ENCODE measurements at regions not wholly inside any gene's neighbourhood (a gene's known extent, or its start where the extent isn't known, plus 50 kb on each side); places are given as distances from the start of the nearest gene placed in this dataset.

DNA sequence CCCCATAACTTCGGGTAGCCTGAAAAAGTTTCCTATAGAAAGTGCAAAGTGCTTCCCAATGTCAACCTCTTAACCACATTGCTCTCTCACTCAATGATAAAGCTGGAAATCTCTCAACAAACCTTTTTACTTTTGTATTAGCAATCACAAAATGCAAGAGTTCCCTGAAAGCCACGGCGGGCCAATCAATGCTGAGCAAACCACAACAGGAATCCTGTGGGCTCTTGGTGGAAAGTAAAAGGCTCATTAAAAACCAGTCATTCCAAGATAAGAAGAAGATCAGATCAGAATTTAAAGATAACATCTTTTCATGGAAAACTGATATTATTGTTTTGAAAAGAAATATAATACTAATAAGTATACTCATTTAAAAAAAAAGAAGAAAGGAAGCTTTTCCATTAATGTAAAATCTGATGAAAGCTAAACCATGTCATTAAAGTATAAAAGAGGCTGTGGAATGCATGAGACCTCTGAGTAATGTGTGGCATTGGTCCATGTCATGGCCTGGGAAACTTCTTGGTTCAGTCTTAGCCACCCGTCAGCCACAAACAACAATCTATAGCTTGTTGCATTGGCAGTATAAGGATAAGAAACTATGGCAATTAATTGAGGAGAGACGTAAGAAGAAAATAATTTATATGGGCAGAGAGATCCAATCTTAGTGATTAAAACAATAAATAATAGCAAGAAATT is 1066.1 kb upstream of the SORCS1 start:
- no peak for DNase-seq (ENCODE audit: extremely low spot score, unreplicated experiment)
- H3K27ac Mint-ChIP-seq, result no peak overlapping the region
- H3K9me3 Mint-ChIP-seq, result no peaks in the 10 kb centered on the region

DNA sequence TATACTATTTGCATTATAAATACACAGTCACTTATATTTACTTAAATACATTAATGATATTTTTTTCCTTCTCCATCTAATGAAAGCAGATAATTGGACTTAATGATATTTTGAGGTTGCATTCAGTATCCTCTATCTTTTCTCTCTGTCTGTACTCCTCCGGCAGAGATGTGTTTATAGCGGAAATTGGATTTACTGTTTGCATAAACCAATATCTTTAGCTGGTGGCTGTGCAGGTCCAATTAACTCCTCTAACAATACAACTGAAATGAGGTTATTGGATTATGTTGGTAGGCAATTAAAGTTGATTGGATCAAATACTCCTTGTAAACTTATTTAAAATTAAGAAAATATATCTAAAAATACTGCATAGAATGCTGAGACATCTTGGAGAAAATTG is 1044.2 kb upstream of the SORCS1 start:
- DNase-seq (ENCODE audit: extremely low spot score, unreplicated experiment), result no peak
- Mint-ChIP-seq H3K4me3 (no peak overlapping the region), H3K9me3 (no peaks in the 10 kb centered on the region), H3K27ac (no peak overlapping the region), H3K4me1 (ENCODE audit: unreplicated experiment) (no peaks in the 10 kb centered on the region), H3K36me3 (no peaks in the 10 kb centered on the region), H3K27me3 (no peaks in the 10 kb centered on the region)
- TF ChIP-seq, protein P1, sequence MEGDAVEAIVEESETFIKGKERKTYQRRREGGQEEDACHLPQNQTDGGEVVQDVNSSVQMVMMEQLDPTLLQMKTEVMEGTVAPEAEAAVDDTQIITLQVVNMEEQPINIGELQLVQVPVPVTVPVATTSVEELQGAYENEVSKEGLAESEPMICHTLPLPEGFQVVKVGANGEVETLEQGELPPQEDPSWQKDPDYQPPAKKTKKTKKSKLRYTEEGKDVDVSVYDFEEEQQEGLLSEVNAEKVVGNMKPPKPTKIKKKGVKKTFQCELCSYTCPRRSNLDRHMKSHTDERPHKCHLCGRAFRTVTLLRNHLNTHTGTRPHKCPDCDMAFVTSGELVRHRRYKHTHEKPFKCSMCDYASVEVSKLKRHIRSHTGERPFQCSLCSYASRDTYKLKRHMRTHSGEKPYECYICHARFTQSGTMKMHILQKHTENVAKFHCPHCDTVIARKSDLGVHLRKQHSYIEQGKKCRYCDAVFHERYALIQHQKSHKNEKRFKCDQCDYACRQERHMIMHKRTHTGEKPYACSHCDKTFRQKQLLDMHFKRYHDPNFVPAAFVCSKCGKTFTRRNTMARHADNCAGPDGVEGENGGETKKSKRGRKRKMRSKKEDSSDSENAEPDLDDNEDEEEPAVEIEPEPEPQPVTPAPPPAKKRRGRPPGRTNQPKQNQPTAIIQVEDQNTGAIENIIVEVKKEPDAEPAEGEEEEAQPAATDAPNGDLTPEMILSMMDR (conservative IDR thresholded peaks at IDR 0.05), result no peak

More for the DNA sequence above, 1066.1 kb upstream of the SORCS1 start:
- no peaks in the 10 kb centered on the region for H3K36me3 Mint-ChIP-seq
- H3K4me1 Mint-ChIP-seq (ENCODE audit: unreplicated experiment), result no peaks in the 10 kb centered on the region
- H3K4me3 Mint-ChIP-seq, result no peak overlapping the region
- TF ChIP-seq, protein P1 (conservative IDR thresholded peaks at IDR 0.05), result no peak
- H3K27me3 Mint-ChIP-seq, result peaks cover 4% of the 10 kb centered on the region

DNA sequence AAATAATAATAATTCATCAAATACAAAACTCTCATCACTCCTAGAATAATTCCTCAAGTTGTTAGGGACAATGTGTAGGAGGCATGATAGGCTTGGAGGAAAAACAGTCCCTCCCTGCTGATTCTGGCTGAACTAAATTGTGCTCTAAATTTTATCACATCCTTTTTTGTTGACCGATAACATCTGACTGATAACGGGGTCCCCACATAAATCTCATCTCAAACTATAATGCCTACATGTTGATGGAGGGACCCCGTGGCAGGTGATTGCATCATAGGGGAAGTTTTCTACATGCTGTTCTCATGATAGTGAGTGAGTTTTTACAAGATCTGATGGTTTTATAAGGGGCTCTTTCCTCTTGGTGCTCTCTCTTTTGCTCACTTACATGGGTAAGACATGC is 1043.5 kb upstream of the SORCS1 start:
- Mint-ChIP-seq H3K27me3 (no peaks in the 10 kb centered on the region), H3K9me3 (no peaks in the 10 kb centered on the region), H3K36me3 (no peaks in the 10 kb centered on the region), H3K4me1 (ENCODE audit: unreplicated experiment) (no peaks in the 10 kb centered on the region), H3K4me3 (no peak overlapping the region), H3K27ac (no peak overlapping the region)
- DNase-seq (ENCODE audit: extremely low spot score, unreplicated experiment), result no peak
- TF ChIP-seq, protein P1 (conservative IDR thresholded peaks at IDR 0.05), result no peak

DNA sequence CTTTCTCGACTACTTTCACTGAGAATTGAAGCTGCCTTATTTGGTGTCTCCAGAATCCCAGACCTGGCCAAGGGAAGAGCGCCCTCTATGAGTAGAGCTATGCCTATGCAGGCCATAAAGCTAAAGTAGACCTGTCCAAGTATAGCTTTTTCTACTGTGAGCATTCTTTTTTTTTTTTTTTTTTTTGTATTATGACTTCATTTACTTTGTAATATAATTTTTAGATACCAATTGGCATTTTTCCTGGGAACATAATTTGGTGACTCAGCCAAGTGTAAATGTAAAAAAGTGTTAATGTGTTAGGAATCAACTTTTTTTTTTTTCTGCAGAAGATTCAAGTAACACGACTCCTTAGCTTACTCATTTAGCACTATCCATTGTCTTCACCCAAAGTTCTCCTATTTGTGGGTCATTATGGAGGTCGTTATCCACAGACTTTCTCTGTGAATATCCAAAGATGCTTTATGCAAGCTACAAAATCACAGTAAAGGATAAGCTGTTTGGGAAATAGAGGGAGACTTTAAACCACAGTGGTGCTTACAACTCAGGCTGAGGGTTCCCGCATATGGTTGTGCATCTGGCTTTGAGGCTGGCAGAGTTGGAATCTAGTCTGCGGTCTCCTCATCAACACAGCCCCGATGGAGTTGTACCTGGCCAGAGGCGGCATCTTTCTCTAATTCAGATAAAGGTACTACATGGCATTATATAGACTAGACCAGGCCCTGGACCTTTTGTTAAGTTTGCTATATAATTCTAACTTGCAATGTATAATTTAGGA is 1040.2 kb upstream of the SORCS1 start:
- Mint-ChIP-seq H3K36me3 (no peaks in the 10 kb centered on the region), H3K27me3 (no peaks in the 10 kb centered on the region), H3K4me3 (no peak overlapping the region), H3K9me3 (no peaks in the 10 kb centered on the region), H3K27ac (no peak overlapping the region), H3K4me1 (ENCODE audit: unreplicated experiment) (no peaks in the 10 kb centered on the region)
- TF ChIP-seq, protein P1 (conservative IDR thresholded peaks at IDR 0.05), result peak; percentile 84
- DNase-seq (ENCODE audit: extremely low spot score, unreplicated experiment), result no peak

DNA sequence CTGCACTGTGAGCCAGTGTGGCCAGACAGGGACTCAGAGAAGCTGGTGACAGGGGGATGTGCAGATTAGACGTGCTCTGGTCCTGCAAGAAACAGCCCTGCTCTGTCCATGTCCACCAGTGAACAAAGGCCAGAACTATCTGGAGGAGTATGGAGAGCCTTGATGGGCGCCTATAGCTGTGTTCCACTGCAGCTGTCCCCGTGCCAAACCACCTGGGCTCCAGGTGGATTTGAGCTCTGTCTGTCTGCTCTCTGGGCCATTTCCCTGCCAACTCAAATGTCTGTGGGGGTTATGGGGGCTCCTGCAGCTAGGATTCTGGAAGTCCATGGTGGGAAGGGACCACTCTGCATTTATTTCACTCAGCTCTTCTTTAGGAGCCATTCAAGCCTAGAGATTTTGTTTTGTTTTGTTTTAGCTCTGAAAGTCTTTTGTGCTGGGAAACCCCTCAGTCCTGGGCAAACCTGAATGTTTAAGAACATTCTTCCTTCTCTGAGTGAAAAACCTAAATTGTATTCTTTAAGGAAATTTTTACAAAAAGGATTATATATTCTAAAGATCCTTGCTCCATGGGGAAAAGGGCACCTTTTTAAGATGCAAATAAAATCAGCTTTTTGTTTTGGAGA is 1039.5 kb upstream of the SORCS1 start:
- no peaks in the 10 kb centered on the region for H3K27me3 Mint-ChIP-seq
- H3K4me3 Mint-ChIP-seq, result no peak overlapping the region
- H3K4me1 Mint-ChIP-seq (ENCODE audit: unreplicated experiment), result no peaks in the 10 kb centered on the region
- H3K27ac Mint-ChIP-seq, result no peak overlapping the region
- H3K9me3 Mint-ChIP-seq, result no peaks in the 10 kb centered on the region
- no peak for DNase-seq (ENCODE audit: extremely low spot score, unreplicated experiment)
- TF ChIP-seq, protein P1 (conservative IDR thresholded peaks at IDR 0.05), result no peak
- H3K36me3 Mint-ChIP-seq, result no peaks in the 10 kb centered on the region

Data from type B pancreatic cell (in vitro differentiated cells).